Upper lobe of left lung (tissue), 6 donors: ENCODE measurements at regions not wholly inside any gene's neighbourhood (a gene's known extent, or its start where the extent isn't known, plus 50 kb on each side); places are given as distances from the start of the nearest gene placed in this dataset.

Source experiments
- ATAC-seq, 2 donors: fragments of 200-7000 bp; cut with Tn5 transposase; one replicate each; pipeline ENCODE4 v1.9.1; 2022; ENCODE audit warnings: mild to moderate bottlenecking in 2 of 2, moderate library complexity in 2 of 2; ENCODE audit not compliant: low FRiP score in 2 of 2
- DNase-seq, 2 donors: peaks; one replicate each; pipeline ENCODE4 v3.0.0-alpha.2; 2019 to 2020
- H3K27ac ChIP-seq, 4 donors: fragments of 200-600 bp; sonication (generic); one replicate each; pipeline ENCODE4 v1.5.1; 2016 to 2019
- H3K27me3 ChIP-seq, 4 donors: fragments of 200-600 bp; sonication (generic); one replicate each; pipeline ENCODE4 v1.5.1; 2017 to 2019
- H3K36me3 ChIP-seq, 4 donors: fragments of 200-600 bp; sonication (generic); one replicate each; pipeline ENCODE4 v1.5.1; 2016 to 2019
- H3K4me1 ChIP-seq, 4 donors: fragments of 200-600 bp; sonication (generic); one replicate each; pipeline ENCODE4 v1.5.1; 2018 to 2019
- H3K4me3 ChIP-seq, 4 donors: fragments of 200-600 bp; sonication (generic); one replicate each; pipeline ENCODE4 v1.5.1; 2017 to 2019; ENCODE audit warnings: mild to moderate bottlenecking in 2 of 4, moderate library complexity in 1 of 4
- H3K9me3 ChIP-seq, 4 donors: fragments of 200-600 bp; sonication (generic); one replicate each; pipeline ENCODE4 v1.5.1; 2018 to 2019
- CTCF ChIP-seq, 6 experiments: fragments of 450-650 bp in 4 of 6; fragments of 200-600 bp in 2 of 6; sonication (generic) in 2 of 6; IDR thresholded peaks; one replicate each; pipeline ENCODE4 v1.5.1; 2016 to 2019; ENCODE audit warnings: antibody characterized with exemption in 6 of 6
- EP300 ChIP-seq, 4 donors: sonication (generic); formaldehyde crosslinking; IDR thresholded peaks; one replicate each; pipeline ENCODE4 v1.5.1; 2017; ENCODE audit warnings: antibody characterized with exemption in 4 of 4, control low read depth in 2 of 4
- POLR2A ChIP-seq, 4 donors: fragments of 450-650 bp; IDR thresholded peaks; one replicate each; pipeline ENCODE4 v1.5.1; 2016 to 2017; ENCODE audit warnings: antibody characterized with exemption in 4 of 4, mild to moderate bottlenecking in 2 of 4
- POLR2AphosphoS5 ChIP-seq, 2 donors: sonication (generic); formaldehyde crosslinking; IDR thresholded peaks; one replicate each; pipeline ENCODE4 v1.5.1; 2017; ENCODE audit warnings: antibody characterized with exemption in 2 of 2
- WGBS, 2 donors: methylation state at CpG; one replicate each; pipeline ENCODE4 v1.1.5; 2017 to 2018; 5-methylcytosine and 5-hydroxymethylcytosine counted together
- donor health status: DM: no; HTN: no; CAD: no; lungs with moderate emphysema.
- donor health status: DM: no; HTN: yes; CAD: no; lungs with severe emphysema.

- TF ChIP-seq POLR2AphosphoS5 (IDR thresholded peaks at IDR 0.05) (no peak), CTCF (IDR thresholded peaks at IDR 0.05) (no peak), EP300 (IDR thresholded peaks at IDR 0.05) (no peak), POLR2A (IDR thresholded peaks at IDR 0.05) (no peak)
- ATAC-seq (no peak), DNase-seq (no peak)
- Histone ChIP-seq H3K27ac (no peak overlapping the region), H3K27me3 (no peaks in the 10 kb centered on the region), H3K36me3 (no peaks in the 10 kb centered on the region), H3K9me3 (peaks cover 0 to 21% (median 15%) of the 10 kb centered on the region in 4 donors), H3K4me3 (no peak overlapping the region), H3K4me1 (no peaks in the 10 kb centered on the region)
- WGBS, 2 donors = 85 to 91% methylated on average over 4 of the region's 4 CpGs
Observed at GRCh38 chr12:127175361-127175760, 1091.6 kb upstream of the TMEM132C start.

GRCh38 chr12:127176804-127177203 is 1090.2 kb upstream of the TMEM132C start:
- no peak for ATAC-seq
- WGBS, 2 donors = 93% methylated on average over 4 of the region's 4 CpGs

GRCh38 chr12:127178052-127178451 is 1088.9 kb upstream of the TMEM132C start:
- H3K27ac ChIP-seq = no peak overlapping the region
- peaks cover 0 to 21% (median 15%) of the 10 kb centered on the region in 4 donors for H3K9me3 ChIP-seq
- no peaks in the 10 kb centered on the region for H3K4me1 ChIP-seq
- H3K4me3 ChIP-seq = no peak overlapping the region
- no peaks in the 10 kb centered on the region for H3K27me3 ChIP-seq
- ATAC-seq (no peak), DNase-seq (no peak)
- TF ChIP-seq EP300 (IDR thresholded peaks at IDR 0.05) (no peak), POLR2AphosphoS5 (IDR thresholded peaks at IDR 0.05) (no peak), POLR2A (IDR thresholded peaks at IDR 0.05) (no peak), CTCF (IDR thresholded peaks at IDR 0.05) (no peak)
- no peaks in the 10 kb centered on the region for H3K36me3 ChIP-seq
- WGBS, 2 donors = 86 to 88% methylated on average over 5 of the region's 5 CpGs

More at GRCh38 chr12:127176804-127177203, 1090.2 kb upstream of the TMEM132C start:
- H3K27me3 ChIP-seq = no peaks in the 10 kb centered on the region
- no peaks in the 10 kb centered on the region for H3K36me3 ChIP-seq
- no peak overlapping the region for H3K4me3 ChIP-seq
- H3K9me3 ChIP-seq = peaks cover 0 to 21% (median 15%) of the 10 kb centered on the region in 4 donors
- H3K27ac ChIP-seq = no peak overlapping the region
- no peaks in the 10 kb centered on the region for H3K4me1 ChIP-seq
- no peak for TF ChIP-seq POLR2A (IDR thresholded peaks at IDR 0.05)
- TF ChIP-seq EP300 (IDR thresholded peaks at IDR 0.05) = no peak
- no peak for TF ChIP-seq POLR2AphosphoS5 (IDR thresholded peaks at IDR 0.05)
- TF ChIP-seq CTCF (IDR thresholded peaks at IDR 0.05) = no peak
- no peak for DNase-seq

DNA sequence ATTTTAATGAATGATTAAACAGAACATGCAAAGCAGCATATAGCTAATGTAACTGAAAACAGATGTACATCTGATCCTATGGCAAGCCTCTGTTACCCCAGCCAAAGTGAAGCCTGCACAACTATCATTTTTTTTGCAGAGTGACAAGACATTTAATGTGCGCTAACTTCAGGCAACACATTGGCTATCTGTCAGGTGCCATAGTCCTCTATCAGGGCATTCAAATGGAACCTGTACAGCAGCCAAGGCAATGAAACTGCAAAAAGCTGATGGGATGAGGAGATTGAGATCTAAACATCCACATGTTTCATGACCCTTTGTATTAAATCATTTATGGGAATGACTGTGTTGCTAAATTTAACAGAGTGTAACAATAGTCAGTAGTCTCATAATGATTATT is 1088.5 kb upstream of the TMEM132C start:
- ATAC-seq (no peak), DNase-seq (no peak)
- TF ChIP-seq EP300 (IDR thresholded peaks at IDR 0.05) (no peak), POLR2A (IDR thresholded peaks at IDR 0.05) (no peak), POLR2AphosphoS5 (IDR thresholded peaks at IDR 0.05) (no peak), CTCF (IDR thresholded peaks at IDR 0.05) (no peak)
- H3K36me3 ChIP-seq = no peaks in the 10 kb centered on the region
- H3K4me3 ChIP-seq = no peak overlapping the region
- no peaks in the 10 kb centered on the region for H3K27me3 ChIP-seq
- no peaks in the 10 kb centered on the region for H3K4me1 ChIP-seq
- H3K27ac ChIP-seq = no peak overlapping the region
- H3K9me3 ChIP-seq = peaks cover 0 to 21% (median 15%) of the 10 kb centered on the region in 4 donors
- WGBS, 2 donors = 86 to 89% methylated on average over 1 of the region's 1 CpG

- whole genome bisulfite sequencing, 2 donors = 76 to 81% methylated on average over 6 of the region's 6 CpGs
- Histone ChIP-seq H3K9me3 (peaks cover 0 to 21% (median 15%) of the 10 kb centered on the region in 4 donors), H3K4me3 (no peak overlapping the region), H3K4me1 (no peaks in the 10 kb centered on the region), H3K27me3 (no peaks in the 10 kb centered on the region), H3K36me3 (no peaks in the 10 kb centered on the region), H3K27ac (no peak overlapping the region)
- DNase-seq = no peak
- TF ChIP-seq EP300 (IDR thresholded peaks at IDR 0.05) = no peak
- no peak for TF ChIP-seq POLR2A (IDR thresholded peaks at IDR 0.05)
- TF ChIP-seq CTCF (IDR thresholded peaks at IDR 0.05) = no peak
- no peak for TF ChIP-seq POLR2AphosphoS5 (IDR thresholded peaks at IDR 0.05)
- peak in 1 of 2 donors; percentile 90 for ATAC-seq
Observed at GRCh38 chr12:127179176-127179575, 1087.8 kb upstream of the TMEM132C start.
